Esophagus muscularis mucosa (tissue), 3 donors: ENCODE measurements at regions not wholly inside any gene's neighbourhood (a gene's known extent, or its start where the extent isn't known, plus 50 kb on each side); places are given as distances from the start of the nearest gene placed in this dataset.

Source experiments
- CTCF ChIP-seq, 3 experiments: fragments of 200-600 bp in 2 of 3; fragments of 450-650 bp in 1 of 3; sonication (generic) in 2 of 3; IDR thresholded peaks; one replicate each; pipeline ENCODE4 v1.5.1; 2017 to 2019; ENCODE audit warnings: antibody characterized with exemption in 3 of 3, mild to moderate bottlenecking in 2 of 3, moderate library complexity in 1 of 3
- POLR2A ChIP-seq: fragments of 450-650 bp; IDR thresholded peaks from one replicate; pipeline ENCODE4 v1.6.1; 2017; ENCODE audit warnings: antibody characterized with exemption, moderate library complexity, mild to moderate bottlenecking, low read depth

GRCh38 chr2:120575966-120576365 lies 159.7 kb upstream of the GLI2 start:
- no peak for TF ChIP-seq POLR2A
- no peak for TF ChIP-seq CTCF (IDR thresholded peaks at IDR 0.05)
